ENCODE measurements at regions not wholly inside any gene's neighbourhood (a gene's known extent, or its start where the extent isn't known, plus 50 kb on each side); places are given as distances from the start of the nearest gene placed in this dataset.

DNA sequence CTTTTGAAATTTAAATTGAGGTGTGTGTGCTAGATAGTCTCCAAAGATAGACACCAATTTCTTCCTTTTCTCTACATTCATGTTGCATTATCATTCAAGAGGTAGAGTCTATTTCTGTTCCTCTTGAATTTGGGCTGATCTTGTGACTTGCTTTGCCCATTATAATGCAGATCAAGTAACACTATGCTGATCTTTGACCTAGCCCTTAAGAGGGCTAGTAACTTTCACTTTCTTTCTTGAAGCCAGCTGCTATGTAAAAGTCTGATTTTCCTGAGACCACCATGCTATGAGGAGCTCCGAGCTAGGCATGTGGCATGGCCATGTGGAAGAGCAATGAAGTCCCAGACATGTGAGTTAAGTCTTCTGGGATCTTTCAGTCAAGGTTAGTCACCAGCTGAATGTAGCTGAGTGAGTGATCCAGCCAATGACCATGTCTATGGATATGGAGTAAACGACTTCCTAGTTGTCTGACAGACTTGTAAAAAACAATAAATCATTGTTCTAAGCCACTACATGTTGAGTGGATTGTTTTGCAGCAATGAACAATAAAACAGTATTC, 189.4 kb upstream of the CWC22 start:
- TF ChIP-seq, protein P1, sequence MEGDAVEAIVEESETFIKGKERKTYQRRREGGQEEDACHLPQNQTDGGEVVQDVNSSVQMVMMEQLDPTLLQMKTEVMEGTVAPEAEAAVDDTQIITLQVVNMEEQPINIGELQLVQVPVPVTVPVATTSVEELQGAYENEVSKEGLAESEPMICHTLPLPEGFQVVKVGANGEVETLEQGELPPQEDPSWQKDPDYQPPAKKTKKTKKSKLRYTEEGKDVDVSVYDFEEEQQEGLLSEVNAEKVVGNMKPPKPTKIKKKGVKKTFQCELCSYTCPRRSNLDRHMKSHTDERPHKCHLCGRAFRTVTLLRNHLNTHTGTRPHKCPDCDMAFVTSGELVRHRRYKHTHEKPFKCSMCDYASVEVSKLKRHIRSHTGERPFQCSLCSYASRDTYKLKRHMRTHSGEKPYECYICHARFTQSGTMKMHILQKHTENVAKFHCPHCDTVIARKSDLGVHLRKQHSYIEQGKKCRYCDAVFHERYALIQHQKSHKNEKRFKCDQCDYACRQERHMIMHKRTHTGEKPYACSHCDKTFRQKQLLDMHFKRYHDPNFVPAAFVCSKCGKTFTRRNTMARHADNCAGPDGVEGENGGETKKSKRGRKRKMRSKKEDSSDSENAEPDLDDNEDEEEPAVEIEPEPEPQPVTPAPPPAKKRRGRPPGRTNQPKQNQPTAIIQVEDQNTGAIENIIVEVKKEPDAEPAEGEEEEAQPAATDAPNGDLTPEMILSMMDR (IDR thresholded peaks at IDR 0.05), result no peak
- no peak for TF ChIP-seq POLR2A (IDR thresholded peaks at IDR 0.05)
